Cardiac fibroblast (primary cell): ENCODE measurements at regions not wholly inside any gene's neighbourhood (a gene's known extent, or its start where the extent isn't known, plus 50 kb on each side); places are given as distances from the start of the nearest gene placed in this dataset.
"Not testable (repeated sequence)": the region's sequence is repeated elsewhere in the genome, so short reads cannot be mapped to it uniquely, and the experiment has no call there.

Source experiments
- DNase-seq, 2 donors: peaks; one replicate each; pipeline versions ENCODE4 v3.0.0 to v3.0.0-alpha.2; 2010; ENCODE audit warnings: low read depth in 2 of 2
- H3K4me3 ChIP-seq, 2 donors: replicated peaks in 1 of 2; 1 replicate in 1 of 2; 2 replicates in 1 of 2; pipeline ENCODE4 v1.5.1; 2011; ENCODE audit warnings: low read depth in 2 of 2, low read length in 2 of 2, mild to moderate bottlenecking in 2 of 2, moderate library complexity in 1 of 2
- TF ChIP-seq, protein P1 (sequence below): IDR thresholded peaks from one replicate; pipeline ENCODE4 v1.5.1; 2011; ENCODE audit warnings: low read depth, mild to moderate bottlenecking, low read length, inconsistent platforms

DNA sequence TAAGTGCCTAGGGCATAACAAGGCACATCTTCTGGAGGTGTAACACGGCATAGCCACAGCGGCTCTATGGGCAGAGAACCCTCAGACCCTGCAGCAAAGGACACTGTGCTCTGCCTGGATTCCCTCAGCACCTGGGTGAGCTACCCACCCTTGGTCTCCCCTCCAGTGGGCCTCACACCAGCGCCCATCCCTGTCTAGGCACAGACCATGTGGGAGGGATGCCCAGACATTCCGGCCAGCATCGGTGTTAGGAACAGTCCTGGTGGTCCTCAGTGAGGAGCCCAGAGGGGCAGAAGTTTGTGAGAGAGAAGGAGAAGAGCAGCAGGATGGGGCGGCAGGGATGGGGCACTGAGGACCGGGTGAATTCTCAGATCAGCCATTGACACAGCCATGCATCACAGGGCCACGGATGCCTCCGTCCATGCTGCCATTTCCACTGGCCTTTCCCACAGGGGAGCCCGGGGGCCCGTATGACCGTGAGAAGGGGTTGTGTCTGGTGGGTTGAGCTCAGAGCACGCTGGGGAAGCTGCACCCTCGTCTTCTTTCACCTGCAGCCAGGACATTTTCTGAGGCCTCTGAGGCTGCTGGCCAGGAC is 282.7 kb upstream of the SFSWAP start:
- TF ChIP-seq, protein P1, sequence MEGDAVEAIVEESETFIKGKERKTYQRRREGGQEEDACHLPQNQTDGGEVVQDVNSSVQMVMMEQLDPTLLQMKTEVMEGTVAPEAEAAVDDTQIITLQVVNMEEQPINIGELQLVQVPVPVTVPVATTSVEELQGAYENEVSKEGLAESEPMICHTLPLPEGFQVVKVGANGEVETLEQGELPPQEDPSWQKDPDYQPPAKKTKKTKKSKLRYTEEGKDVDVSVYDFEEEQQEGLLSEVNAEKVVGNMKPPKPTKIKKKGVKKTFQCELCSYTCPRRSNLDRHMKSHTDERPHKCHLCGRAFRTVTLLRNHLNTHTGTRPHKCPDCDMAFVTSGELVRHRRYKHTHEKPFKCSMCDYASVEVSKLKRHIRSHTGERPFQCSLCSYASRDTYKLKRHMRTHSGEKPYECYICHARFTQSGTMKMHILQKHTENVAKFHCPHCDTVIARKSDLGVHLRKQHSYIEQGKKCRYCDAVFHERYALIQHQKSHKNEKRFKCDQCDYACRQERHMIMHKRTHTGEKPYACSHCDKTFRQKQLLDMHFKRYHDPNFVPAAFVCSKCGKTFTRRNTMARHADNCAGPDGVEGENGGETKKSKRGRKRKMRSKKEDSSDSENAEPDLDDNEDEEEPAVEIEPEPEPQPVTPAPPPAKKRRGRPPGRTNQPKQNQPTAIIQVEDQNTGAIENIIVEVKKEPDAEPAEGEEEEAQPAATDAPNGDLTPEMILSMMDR: no peak
- H3K4me3 ChIP-seq: no peak overlapping the region
- no peak for DNase-seq

DNA sequence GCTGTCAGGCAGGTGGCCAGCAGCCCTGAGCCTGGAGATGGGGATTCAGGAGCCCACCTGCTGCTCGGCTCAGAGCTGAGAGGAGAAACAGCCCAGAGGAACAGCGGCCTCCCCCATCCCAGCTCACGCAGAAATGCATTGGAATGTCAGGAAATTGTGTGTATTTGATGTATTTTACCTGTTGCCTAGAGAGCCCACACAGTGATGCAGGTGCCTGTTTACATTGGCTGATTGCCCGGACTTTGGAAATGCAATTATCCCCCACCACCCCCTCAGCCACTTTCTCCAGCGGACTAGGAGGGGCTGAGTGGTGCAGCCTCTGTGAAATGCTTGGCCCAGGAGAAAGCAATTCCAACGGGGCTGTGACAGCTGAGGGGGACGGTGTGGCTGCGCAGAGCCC is 281.7 kb upstream of the SFSWAP start:
- not testable (repeated sequence) for DNase-seq, H3K4me3 ChIP-seq

DNA sequence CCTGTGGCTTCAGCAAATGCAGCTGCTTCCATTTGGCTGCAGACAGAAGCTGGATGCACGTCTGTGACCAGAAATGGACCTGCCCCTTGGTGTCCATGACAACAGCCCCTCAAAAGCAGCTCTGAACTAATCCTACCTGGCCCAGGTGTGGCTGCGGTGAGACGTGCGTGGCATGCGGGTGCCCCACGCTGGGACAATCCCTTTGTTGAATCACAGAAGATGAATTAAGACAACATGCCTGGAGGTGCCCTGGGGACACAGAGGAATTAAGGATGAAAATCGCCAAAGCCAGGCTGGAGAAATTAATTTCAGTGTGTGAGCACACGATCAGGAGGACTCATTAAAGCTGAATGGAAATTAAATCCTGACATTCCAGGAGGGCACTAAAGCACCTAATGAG is 281.2 kb upstream of the SFSWAP start:
- not testable (repeated sequence) for H3K4me3 ChIP-seq, DNase-seq

DNA sequence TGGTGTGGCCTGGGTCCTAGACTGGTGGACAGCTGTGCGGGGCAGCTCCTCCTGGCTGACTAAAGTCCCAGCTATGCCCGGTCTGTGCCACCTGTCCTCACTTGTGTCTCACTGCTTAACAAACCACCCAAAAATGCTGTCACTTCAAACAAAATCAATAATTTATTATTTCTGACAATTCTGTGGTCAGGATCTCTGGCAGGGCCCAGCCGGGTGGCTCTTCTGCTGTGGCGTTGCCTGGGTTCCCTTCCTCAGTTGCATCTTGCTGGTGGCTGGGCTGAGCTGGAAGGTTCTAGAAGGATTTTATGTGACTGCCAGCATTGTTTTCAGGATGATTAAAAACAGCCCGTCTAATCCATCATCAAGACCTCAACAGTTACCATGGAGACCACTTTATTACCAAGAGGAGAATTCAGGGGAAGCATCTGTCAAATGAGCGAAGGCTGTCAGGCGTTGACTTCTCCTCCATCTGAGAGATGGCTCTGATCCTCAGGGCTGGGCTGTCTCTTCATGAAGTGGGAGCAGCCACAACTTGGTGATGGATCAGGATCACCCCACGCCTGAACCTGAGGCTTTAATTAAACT is 280.6 kb upstream of the SFSWAP start:
- no peak overlapping the region for H3K4me3 ChIP-seq
- no peak for DNase-seq
- TF ChIP-seq, protein P1: no peak

DNA sequence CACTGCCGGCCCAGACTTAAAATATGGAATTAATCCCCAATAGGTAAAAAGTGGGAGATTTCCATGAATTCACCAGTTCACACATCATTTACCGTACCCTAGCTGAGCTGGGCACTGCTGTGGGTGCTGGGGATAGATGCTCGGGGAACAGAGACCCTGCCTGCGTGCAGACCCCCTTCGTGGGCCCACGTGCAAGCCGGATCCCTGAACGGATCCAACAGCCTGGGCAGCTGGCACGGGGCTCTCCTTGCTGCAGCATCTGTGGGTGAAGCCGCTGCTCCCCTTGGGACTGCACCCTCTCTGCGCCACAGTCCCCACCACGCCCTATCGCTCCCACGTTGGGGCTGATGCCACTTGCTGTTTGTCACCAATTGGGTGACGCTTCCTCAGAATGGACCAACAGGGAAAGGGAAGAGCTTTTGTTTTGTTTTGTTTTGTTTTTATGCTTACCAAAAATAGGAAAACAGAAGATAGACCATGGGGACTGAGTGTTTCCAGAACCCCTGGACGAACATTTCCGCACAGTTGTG is 279.7 kb upstream of the SFSWAP start:
- not testable (repeated sequence) for H3K4me3 ChIP-seq, DNase-seq

DNA sequence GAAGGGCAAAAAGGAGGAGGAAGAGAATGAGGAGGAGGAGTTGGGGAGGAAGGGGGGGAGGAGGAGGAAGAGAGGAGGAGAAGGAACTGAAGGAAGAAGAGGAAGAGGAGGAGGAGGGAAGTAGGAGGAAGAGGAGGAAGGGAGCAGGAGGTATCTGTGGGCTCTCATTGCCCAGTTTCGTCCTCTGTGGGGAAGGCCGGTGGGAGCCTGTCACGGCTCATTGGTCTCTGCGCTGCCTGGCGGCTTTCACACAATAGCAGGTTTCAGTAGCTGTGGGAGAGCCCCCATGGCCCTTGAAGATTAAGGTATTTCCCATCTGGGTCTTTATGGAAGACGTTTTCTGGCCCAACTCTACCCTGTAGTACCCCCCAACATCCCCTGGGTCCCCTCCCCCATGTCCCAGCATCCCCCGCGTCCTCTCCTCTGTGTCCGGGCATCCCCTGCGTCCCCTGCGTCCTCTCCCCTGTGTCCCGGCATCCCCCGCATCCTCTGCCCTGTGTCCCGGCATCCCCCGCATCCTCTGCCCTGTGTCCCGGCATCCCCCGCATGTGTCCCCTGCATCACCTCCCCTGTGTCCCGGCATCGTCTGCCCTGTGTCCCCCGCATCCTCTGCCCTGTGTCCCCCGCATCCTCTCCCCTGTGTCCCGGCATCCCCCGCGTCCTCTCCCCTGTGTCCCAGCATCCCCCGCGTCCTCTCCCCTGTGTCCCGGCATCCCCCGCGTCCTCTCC is 278.2 kb upstream of the SFSWAP start:
- TF ChIP-seq, protein P1: no peak
- H3K4me3 ChIP-seq: no peak overlapping the region
- no peak for DNase-seq

DNA sequence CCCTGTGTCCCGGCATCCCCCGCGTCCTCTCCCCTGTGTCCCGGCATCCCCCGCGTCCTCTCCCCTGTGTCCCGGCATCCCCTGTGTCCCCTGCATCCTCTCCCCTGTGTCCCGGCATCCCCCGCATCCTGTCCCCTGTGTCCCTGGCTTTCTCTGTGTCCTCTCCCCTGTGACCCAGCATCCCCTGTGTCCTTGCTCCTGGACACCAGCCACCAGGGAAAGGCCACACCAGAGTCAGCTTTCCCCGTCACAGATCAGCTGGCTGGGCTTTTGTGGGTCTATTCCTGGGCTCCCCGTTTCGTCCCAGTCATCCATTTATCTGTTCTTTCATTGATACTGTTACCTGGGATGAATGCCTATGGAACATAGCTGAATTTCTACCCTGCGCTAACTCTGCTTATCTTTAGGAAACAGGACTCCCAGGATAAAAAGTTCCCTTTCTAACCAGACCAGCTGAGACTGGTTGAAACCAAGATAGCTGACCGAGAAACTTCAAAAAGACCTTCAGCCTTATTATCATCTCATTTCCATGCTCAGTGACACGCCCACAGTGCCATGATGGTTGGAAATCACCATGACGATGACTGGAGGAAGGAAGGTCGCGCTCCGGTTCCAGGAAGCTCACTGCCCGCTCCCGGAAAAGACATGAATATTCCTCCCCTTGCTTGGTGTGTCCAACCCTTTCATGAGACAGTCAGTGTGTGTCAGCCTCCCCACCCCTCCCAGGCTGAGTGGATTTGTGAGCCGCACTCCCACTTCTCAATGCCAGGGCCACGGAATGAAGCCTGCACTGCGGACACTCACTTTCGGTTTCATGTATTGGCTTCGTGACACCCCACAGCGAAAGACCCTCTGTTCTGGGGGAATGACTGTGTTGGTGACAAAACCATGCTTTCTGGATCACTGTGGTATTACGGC is 276.4 kb upstream of the SFSWAP start:
- no peak for DNase-seq
- TF ChIP-seq, protein P1: no peak
- no peak overlapping the region for H3K4me3 ChIP-seq
